ENCODE measurements at regions not wholly inside any gene's neighbourhood (a gene's known extent, or its start where the extent isn't known, plus 50 kb on each side); places are given as distances from the start of the nearest gene placed in this dataset.

DNA sequence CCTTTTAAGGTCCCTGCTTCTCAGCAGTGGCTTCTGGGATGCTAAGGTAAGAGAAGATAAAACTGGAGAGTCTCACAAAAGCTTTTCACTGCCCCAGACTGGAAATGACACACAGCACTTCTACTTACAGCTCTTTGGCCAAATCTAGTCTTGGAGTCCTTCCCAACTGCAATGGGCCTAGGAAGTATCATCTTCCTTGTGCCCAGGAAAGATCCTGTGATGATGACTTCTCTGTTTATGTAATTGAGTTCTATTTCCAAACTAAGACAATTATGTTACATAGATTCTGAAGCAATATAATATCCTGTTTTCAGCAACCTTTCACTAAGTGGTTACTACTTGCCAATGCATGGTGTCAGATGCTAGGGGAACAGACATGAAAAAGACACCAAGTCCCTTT lies 234.1 kb downstream of the PTEN start:
- H3K36me3 ChIP-seq: no peaks in the 10 kb centered on the region
- no peak overlapping the region for H2AFZ ChIP-seq (replicated peaks)
- Mint-ChIP-seq H3K36me3 (no peaks in the 10 kb centered on the region), H3K9me3 (no peaks in the 10 kb centered on the region), H3K4me3 (no peak overlapping the region), H3K27me3 (ENCODE audit: insufficient read depth, low read depth) (peaks cover 2% of the 10 kb centered on the region), H3K27ac (no peak overlapping the region), H3K4me1 (no peaks in the 10 kb centered on the region)
- H3K4me3 ChIP-seq: no peak overlapping the region
- no peak overlapping the region for H3K27ac ChIP-seq
- no peak for TF ChIP-seq EZH2 (IDR thresholded peaks at IDR 0.05)
- TF ChIP-seq, protein P1, sequence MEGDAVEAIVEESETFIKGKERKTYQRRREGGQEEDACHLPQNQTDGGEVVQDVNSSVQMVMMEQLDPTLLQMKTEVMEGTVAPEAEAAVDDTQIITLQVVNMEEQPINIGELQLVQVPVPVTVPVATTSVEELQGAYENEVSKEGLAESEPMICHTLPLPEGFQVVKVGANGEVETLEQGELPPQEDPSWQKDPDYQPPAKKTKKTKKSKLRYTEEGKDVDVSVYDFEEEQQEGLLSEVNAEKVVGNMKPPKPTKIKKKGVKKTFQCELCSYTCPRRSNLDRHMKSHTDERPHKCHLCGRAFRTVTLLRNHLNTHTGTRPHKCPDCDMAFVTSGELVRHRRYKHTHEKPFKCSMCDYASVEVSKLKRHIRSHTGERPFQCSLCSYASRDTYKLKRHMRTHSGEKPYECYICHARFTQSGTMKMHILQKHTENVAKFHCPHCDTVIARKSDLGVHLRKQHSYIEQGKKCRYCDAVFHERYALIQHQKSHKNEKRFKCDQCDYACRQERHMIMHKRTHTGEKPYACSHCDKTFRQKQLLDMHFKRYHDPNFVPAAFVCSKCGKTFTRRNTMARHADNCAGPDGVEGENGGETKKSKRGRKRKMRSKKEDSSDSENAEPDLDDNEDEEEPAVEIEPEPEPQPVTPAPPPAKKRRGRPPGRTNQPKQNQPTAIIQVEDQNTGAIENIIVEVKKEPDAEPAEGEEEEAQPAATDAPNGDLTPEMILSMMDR (IDR thresholded peaks at IDR 0.05): no peak
- TF ChIP-seq EZH2phosphoT487 (IDR thresholded peaks at IDR 0.05): no peak
- DNase-seq (ENCODE audit: low spot score): no peak
- H3K4me1 ChIP-seq: no peaks in the 10 kb centered on the region
- H3K4me2 ChIP-seq: no peak overlapping the region
- no peaks in the 10 kb centered on the region for H3K27me3 ChIP-seq
- H3K9me3 ChIP-seq (ENCODE audit: low read depth): no peaks in the 10 kb centered on the region
- H3K79me2 ChIP-seq (ENCODE audit: low read depth): no peaks in the 10 kb centered on the region
- H3F3A ChIP-seq (ENCODE audit: low read depth): no peaks in the 10 kb centered on the region
- no peaks in the 10 kb centered on the region for H4K20me1 ChIP-seq (ENCODE audit: low read depth)
- no peak overlapping the region for H3K9ac ChIP-seq

DNA sequence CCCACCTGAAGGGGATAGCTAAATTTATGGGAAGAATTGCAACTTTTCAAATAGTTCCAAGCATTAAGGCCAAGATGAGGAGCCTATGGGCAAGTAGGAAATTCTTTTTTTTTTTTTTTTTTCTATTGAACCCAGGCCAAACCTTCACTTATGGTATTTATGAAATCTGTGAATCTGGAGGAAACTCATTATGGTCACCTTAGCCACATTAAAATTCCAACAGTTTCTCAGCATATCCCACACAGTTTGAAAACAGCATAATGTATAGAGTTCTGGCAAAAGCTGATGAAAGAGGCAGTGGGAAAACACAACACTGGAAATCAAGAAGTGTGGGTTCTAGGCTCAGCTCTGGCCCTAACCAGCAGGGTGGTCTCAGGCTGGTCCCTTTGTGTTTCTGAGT lies 236.9 kb downstream of the PTEN start:
- H3K36me3 Mint-ChIP-seq: no peaks in the 10 kb centered on the region

DNA sequence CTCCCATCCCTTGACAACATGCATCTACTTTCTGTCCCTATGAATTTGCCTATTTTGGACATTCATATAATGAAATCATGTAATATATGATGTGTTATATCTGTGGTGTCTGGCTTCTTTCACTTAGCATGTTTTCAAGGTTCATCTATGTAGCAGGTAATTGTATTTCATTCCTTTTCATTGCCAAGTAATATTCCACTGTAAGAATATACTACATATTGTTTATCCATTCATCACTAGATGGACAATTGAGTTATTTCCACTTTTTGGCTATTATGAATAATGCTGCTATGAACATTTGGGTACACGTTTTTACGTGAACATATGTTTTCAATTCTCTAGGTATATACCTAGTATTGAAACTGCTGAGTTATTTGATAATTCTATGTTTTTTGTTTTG lies 238.2 kb downstream of the PTEN start:
- Mint-ChIP-seq H3K9me3 (no peaks in the 10 kb centered on the region), H3K4me3 (no peak overlapping the region), H3K27me3 (ENCODE audit: insufficient read depth, low read depth) (no peaks in the 10 kb centered on the region), H3K36me3 (no peaks in the 10 kb centered on the region), H3K4me1 (no peaks in the 10 kb centered on the region), H3K27ac (no peak overlapping the region)
- Histone ChIP-seq H3K9ac (no peak overlapping the region), H4K20me1 (ENCODE audit: low read depth) (no peaks in the 10 kb centered on the region), H3K36me3 (no peaks in the 10 kb centered on the region), H3K27me3 (no peaks in the 10 kb centered on the region), H3K27ac (no peak overlapping the region), H3K9me3 (ENCODE audit: low read depth) (no peaks in the 10 kb centered on the region), H2AFZ (replicated peaks) (no peak overlapping the region), H3K4me3 (no peak overlapping the region), H3K4me1 (no peaks in the 10 kb centered on the region), H3K79me2 (ENCODE audit: low read depth) (no peaks in the 10 kb centered on the region), H3F3A (ENCODE audit: low read depth) (no peaks in the 10 kb centered on the region), H3K4me2 (no peak overlapping the region)
- TF ChIP-seq EZH2phosphoT487 (IDR thresholded peaks at IDR 0.05) (no peak), EZH2 (IDR thresholded peaks at IDR 0.05) (no peak)
- TF ChIP-seq, protein P1 (IDR thresholded peaks at IDR 0.05): no peak
- DNase-seq (ENCODE audit: low spot score): no peak

More for the DNA sequence above, 236.9 kb downstream of the PTEN start:
- Histone ChIP-seq H3F3A (ENCODE audit: low read depth) (no peaks in the 10 kb centered on the region), H3K9me3 (ENCODE audit: low read depth) (no peaks in the 10 kb centered on the region), H3K79me2 (ENCODE audit: low read depth) (no peaks in the 10 kb centered on the region), H3K27me3 (no peaks in the 10 kb centered on the region), H3K9ac (no peak overlapping the region), H3K4me3 (no peak overlapping the region), H4K20me1 (ENCODE audit: low read depth) (no peaks in the 10 kb centered on the region), H2AFZ (replicated peaks) (no peak overlapping the region), H3K27ac (no peak overlapping the region), H3K4me2 (no peak overlapping the region), H3K36me3 (no peaks in the 10 kb centered on the region), H3K4me1 (no peaks in the 10 kb centered on the region)
- no peak overlapping the region for H3K27ac Mint-ChIP-seq
- no peak for TF ChIP-seq EZH2 (IDR thresholded peaks at IDR 0.05)
- no peak for TF ChIP-seq EZH2phosphoT487 (IDR thresholded peaks at IDR 0.05)
- TF ChIP-seq, protein P1 (IDR thresholded peaks at IDR 0.05): no peak
- H3K4me3 Mint-ChIP-seq: no peak overlapping the region
- no peak for DNase-seq (ENCODE audit: low spot score)
- no peaks in the 10 kb centered on the region for H3K27me3 Mint-ChIP-seq (ENCODE audit: insufficient read depth, low read depth)
- no peaks in the 10 kb centered on the region for H3K4me1 Mint-ChIP-seq
- no peaks in the 10 kb centered on the region for H3K9me3 Mint-ChIP-seq

Measured in neural progenitor cell (in vitro differentiated cells).